Endothelial cell of umbilical vein (primary cell): ENCODE measurements at regions not wholly inside any gene's neighbourhood (a gene's known extent, or its start where the extent isn't known, plus 50 kb on each side); places are given as distances from the start of the nearest gene placed in this dataset.

Experiments used
- BruUV-seq: library from RNA; stranded (reverse); fragments of 400-500 nt; replicated peaks from 2 replicates; lab custom pipeline; 2021; lab: Mats Ljungman, UMichigan
- CTCF ChIA-PET: fragments of 300-600, 350-600 bp; sonication (Branson Sonifier 250); formaldehyde crosslinking; loops from one replicate; lab custom pipeline; 2021; ENCODE audit warnings: antibody characterized with exemption, inconsistent platforms; lab: Charles Lee
- POLR2A ChIA-PET: fragments of 300-600, 350-600 bp; sonication (Branson Sonifier 250); formaldehyde crosslinking; loops from one replicate; lab custom pipeline; 2021; ENCODE audit warnings: antibody characterized with exemption, inconsistent platforms; lab: Charles Lee
- DNase-seq: peaks from one replicate; pipeline ENCODE4 v3.0.0-alpha.2; 2011; ENCODE audit warnings: low read depth, low spot score
- FAIRE-seq: peaks from 2 replicates; lab custom pipeline; 2011; peaks lifted over from hg19 to GRCh38; lab: Jason Lieb, UNC
- H2AFZ ChIP-seq: 2 replicates; pipeline ENCODE4 v1.6.0; 2012; ENCODE audit warnings: low read depth, low read length, control low read depth, inconsistent platforms
- H3K27ac ChIP-seq: 2 replicates; pipeline ENCODE4 v1.5.1; 2011; ENCODE audit warnings: low read depth, mild to moderate bottlenecking, control low read depth, low read length, moderate library complexity; ENCODE audit not compliant: insufficient read depth
- H3K27me3 ChIP-seq, 2 experiments: 2 replicates each; pipeline versions ENCODE4 v1.6.0 to v1.6.1; 2011; ENCODE audit warnings: low read length in 2 of 2, mixed read lengths in 1 of 2; ENCODE audit not compliant: control insufficient read depth in 2 of 2, insufficient read depth in 2 of 2
- H3K36me3 ChIP-seq, 2 experiments: 2 replicates in 1 of 2; 3 replicates in 1 of 2; pipeline ENCODE4 v1.5.1; 2011; ENCODE audit warnings: low read length in 2 of 2, mild to moderate bottlenecking in 1 of 2, moderate library complexity in 1 of 2; ENCODE audit not compliant: control insufficient read depth in 2 of 2, insufficient read depth in 2 of 2; ENCODE audit errors: extremely low read depth in 1 of 2
- H3K4me1 ChIP-seq: 3 replicates; pipeline ENCODE4 v1.5.1; 2011; ENCODE audit warnings: mild to moderate bottlenecking, low read length; ENCODE audit not compliant: control insufficient read depth, insufficient read depth; ENCODE audit errors: extremely low read depth
- H3K4me2 ChIP-seq: 2 replicates; pipeline ENCODE4 v1.6.1; 2011; ENCODE audit warnings: low read length, control low read depth, mixed read lengths; ENCODE audit not compliant: insufficient read depth
- H3K4me3 ChIP-seq, 3 experiments: fragments of 200-600 bp in 1 of 3; sonication (generic), shearing (Covaris generic) in 1 of 3; replicated peaks in 1 of 3; 2 replicates each; pipeline ENCODE4 v1.5.1; 2011 to 2016; ENCODE audit warnings: control low read depth in 3 of 3, low read length in 3 of 3, mild to moderate bottlenecking in 2 of 3, inconsistent platforms in 1 of 3, low read depth in 1 of 3, moderate library complexity in 1 of 3; ENCODE audit not compliant: insufficient read depth in 1 of 3
- H3K79me2 ChIP-seq: 2 replicates; pipeline ENCODE4 v1.6.0; 2012; ENCODE audit warnings: low read length, inconsistent platforms; ENCODE audit not compliant: control insufficient read depth, insufficient read depth
- H3K9ac ChIP-seq: replicated peaks from 2 replicates; pipeline ENCODE3; 2011; ENCODE audit warnings: low read length, control low read depth; ENCODE audit not compliant: insufficient read depth; ENCODE audit errors: extremely low read depth
- H3K9me1 ChIP-seq: replicated peaks from 3 replicates; pipeline ENCODE4 v1.6.0; 2011; ENCODE audit warnings: mild to moderate bottlenecking, low read length; ENCODE audit not compliant: control insufficient read depth, insufficient read depth; ENCODE audit errors: extremely low read depth
- H3K9me3 ChIP-seq: replicated peaks from 2 replicates; pipeline ENCODE4 v1.5.1; 2012; ENCODE audit warnings: low read length, inconsistent platforms; ENCODE audit not compliant: control insufficient read depth, insufficient read depth
- H4K20me1 ChIP-seq: replicated peaks from 2 replicates; pipeline ENCODE3; 2011; ENCODE audit warnings: mild to moderate bottlenecking, low read length; ENCODE audit not compliant: control insufficient read depth, insufficient read depth; ENCODE audit errors: extremely low read depth
- EZH2 ChIP-seq: IDR thresholded peaks from 2 replicates; pipeline ENCODE4 v1.6.1; 2012; ENCODE audit warnings: borderline replicate concordance, low read depth, mild to moderate bottlenecking, moderate library complexity, low read length, inconsistent platforms; ENCODE audit not compliant: severe bottlenecking
- FOS ChIP-seq: IDR thresholded peaks from 2 replicates; pipeline ENCODE4 v1.6.1; 2011; ENCODE audit warnings: mild to moderate bottlenecking, low read length, moderate library complexity, borderline replicate concordance; ENCODE audit not compliant: insufficient read depth
- JUN ChIP-seq: IDR thresholded peaks from 2 replicates; pipeline ENCODE4 v1.6.1; 2011; ENCODE audit warnings: borderline replicate concordance, low read depth; ENCODE audit not compliant: insufficient read length, insufficient read depth
- MYC ChIP-seq: IDR thresholded peaks from one replicate; pipeline ENCODE4 v1.6.1; 2011; ENCODE audit warnings: mild to moderate bottlenecking, low read depth, low read length
- POLR2AphosphoS5 ChIP-seq: IDR thresholded peaks from 2 replicates; pipeline ENCODE4 v1.6.1; 2012; ENCODE audit warnings: low read depth, mild to moderate bottlenecking, control low read depth, low read length, moderate library complexity; ENCODE audit not compliant: insufficient read depth
- dilution Hi-C: fragments of 300-500 bp; cut with MboI; formaldehyde crosslinking; loops from one replicate; pipeline ENCODE4 v1.15.0; 2019; ENCODE audit warnings: low sequenced_read_pairs; ENCODE audit not compliant: extremely low pct_ligation_motif_present
- intact Hi-C: fragments of 100-400 bp; cut with micrococcal nuclease; formaldehyde crosslinking; loops from one replicate; pipeline ENCODE4 v1.10.0; 2022
- TF ChIP-seq, protein P1 (sequence below), 2 donors: IDR thresholded peaks; 1 replicate in 1 of 2; 2 replicates in 1 of 2; pipeline ENCODE4 v1.5.1; 2011; ENCODE audit warnings: low read length in 2 of 2, mild to moderate bottlenecking in 2 of 2, moderate library complexity in 2 of 2, control low read depth in 1 of 2, inconsistent platforms in 1 of 2, low read depth in 1 of 2; ENCODE audit not compliant: insufficient read depth in 1 of 2; ENCODE audit errors: extremely low read depth in 1 of 2
- TF ChIP-seq, protein P2 (sequence below): IDR thresholded peaks from 2 replicates; pipeline ENCODE4 v1.6.1; 2011; ENCODE audit not compliant: insufficient read depth, insufficient read length

DNA sequence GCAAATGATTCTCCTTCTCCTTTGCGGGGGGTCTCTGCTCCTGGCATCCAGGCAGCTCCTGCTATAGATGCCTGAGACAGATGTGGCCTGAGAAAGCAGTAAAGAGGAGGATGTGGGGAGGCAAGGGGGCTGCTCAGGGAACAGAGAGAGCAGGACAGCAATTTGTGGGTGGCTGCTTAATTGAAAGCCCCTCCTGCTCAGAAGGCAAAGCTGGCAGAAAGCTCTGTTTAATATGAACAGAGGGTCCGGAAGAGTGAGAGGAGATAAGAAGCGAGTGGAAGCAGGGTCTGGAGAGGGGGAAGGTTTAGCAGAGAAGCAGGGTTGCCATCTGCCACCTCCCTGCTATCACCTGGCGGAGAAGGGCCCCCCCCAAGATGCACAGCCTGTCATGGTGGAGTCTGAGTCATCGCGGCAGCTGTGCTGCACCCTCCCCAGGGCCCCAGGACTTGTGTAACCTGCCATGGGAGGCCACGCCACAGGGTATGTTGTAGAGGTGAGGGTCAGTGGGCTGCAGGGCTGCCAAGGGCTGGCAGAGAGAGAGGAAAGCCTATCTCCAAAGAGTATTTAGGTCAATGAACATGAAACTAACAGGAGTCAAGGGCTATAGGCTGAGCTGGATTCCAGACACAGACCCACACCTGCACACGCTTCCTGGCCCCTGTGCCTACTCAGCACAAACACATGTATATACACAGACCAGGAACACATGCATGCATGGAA, 1109.8 kb upstream of the AUTS2 start:
- Histone ChIP-seq H3K27me3 (no peaks in the 10 kb centered on the region), H3K9me1 (no peaks in the 10 kb centered on the region), H3K79me2 (no peaks in the 10 kb centered on the region), H3K4me3 (no peak overlapping the region), H3K4me1 (no peaks in the 10 kb centered on the region), H4K20me1 (no peaks in the 10 kb centered on the region), H3K4me2 (no peak overlapping the region), H2AFZ (no peak overlapping the region), H3K36me3 (no peaks in the 10 kb centered on the region), H3K9ac (no peak overlapping the region), H3K9me3 (peaks cover 3% of the 10 kb centered on the region), H3K27ac (no peak overlapping the region)
- DNase-seq (no peak), FAIRE-seq (no peak)
- TF ChIP-seq POLR2AphosphoS5: no peak
- TF ChIP-seq EZH2: no peak
- no peak for TF ChIP-seq JUN
- no peak for TF ChIP-seq FOS
- TF ChIP-seq, protein P1, sequence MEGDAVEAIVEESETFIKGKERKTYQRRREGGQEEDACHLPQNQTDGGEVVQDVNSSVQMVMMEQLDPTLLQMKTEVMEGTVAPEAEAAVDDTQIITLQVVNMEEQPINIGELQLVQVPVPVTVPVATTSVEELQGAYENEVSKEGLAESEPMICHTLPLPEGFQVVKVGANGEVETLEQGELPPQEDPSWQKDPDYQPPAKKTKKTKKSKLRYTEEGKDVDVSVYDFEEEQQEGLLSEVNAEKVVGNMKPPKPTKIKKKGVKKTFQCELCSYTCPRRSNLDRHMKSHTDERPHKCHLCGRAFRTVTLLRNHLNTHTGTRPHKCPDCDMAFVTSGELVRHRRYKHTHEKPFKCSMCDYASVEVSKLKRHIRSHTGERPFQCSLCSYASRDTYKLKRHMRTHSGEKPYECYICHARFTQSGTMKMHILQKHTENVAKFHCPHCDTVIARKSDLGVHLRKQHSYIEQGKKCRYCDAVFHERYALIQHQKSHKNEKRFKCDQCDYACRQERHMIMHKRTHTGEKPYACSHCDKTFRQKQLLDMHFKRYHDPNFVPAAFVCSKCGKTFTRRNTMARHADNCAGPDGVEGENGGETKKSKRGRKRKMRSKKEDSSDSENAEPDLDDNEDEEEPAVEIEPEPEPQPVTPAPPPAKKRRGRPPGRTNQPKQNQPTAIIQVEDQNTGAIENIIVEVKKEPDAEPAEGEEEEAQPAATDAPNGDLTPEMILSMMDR (IDR thresholded peaks at IDR 0.05; ENCODE audit: extremely low read depth in 1 of 2, insufficient read depth in 1 of 2, low read depth in 1 of 2, low read length in 2 of 2): no peak
- TF ChIP-seq MYC: no peak
- TF ChIP-seq, protein P2, sequence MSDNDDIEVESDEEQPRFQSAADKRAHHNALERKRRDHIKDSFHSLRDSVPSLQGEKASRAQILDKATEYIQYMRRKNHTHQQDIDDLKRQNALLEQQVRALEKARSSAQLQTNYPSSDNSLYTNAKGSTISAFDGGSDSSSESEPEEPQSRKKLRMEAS: no peak
- CTCF ChIA-PET: no interaction called here
- dilution Hi-C loops: no loop called here
- intact Hi-C loops: no loop called here
- BruUV-seq: no TSS peak
- POLR2A ChIA-PET: no interaction called here
